Lower leg skin (tissue), 4 donors: ENCODE measurements at regions not wholly inside any gene's neighbourhood (a gene's known extent, or its start where the extent isn't known, plus 50 kb on each side); places are given as distances from the start of the nearest gene placed in this dataset.

ENCODE experiments used
- DNase-seq, 2 donors: peaks; one replicate each; pipeline ENCODE4 v3.0.0-alpha.2; 2019; ENCODE audit warnings: low spot score in 2 of 2
- H3K4me3 ChIP-seq: fragments of 200-600 bp; sonication (generic); 2 replicates; pipeline ENCODE4 v1.5.1; 2017; ENCODE audit warnings: mild to moderate bottlenecking, low read depth; ENCODE audit not compliant: poor library complexity, severe bottlenecking
- POLR2A ChIP-seq, 2 donors: fragments of 450-650 bp; IDR thresholded peaks; one replicate each; pipeline ENCODE4 v1.6.1; 2016 to 2017; ENCODE audit warnings: antibody characterized with exemption in 2 of 2, mild to moderate bottlenecking in 1 of 2, moderate library complexity in 1 of 2
- WGBS, 2 donors: methylation state at CpG; one replicate each; pipeline ENCODE4 v1.1.5; 2018; 5-methylcytosine and 5-hydroxymethylcytosine counted together
- intact Hi-C: fragments of 100-400 bp; cut with DNase I; formaldehyde crosslinking; loops from one replicate; pipeline ENCODE4 v1.15.0; 2023; ENCODE audit warnings: low total_unique reads
- TF ChIP-seq, protein P1 (sequence below), 3 donors: fragments of 450-650 bp; IDR thresholded peaks; one replicate each; pipeline ENCODE4 v1.5.1; 2016; ENCODE audit warnings: antibody characterized with exemption in 3 of 3, mild to moderate bottlenecking in 3 of 3, moderate library complexity in 2 of 3

DNA sequence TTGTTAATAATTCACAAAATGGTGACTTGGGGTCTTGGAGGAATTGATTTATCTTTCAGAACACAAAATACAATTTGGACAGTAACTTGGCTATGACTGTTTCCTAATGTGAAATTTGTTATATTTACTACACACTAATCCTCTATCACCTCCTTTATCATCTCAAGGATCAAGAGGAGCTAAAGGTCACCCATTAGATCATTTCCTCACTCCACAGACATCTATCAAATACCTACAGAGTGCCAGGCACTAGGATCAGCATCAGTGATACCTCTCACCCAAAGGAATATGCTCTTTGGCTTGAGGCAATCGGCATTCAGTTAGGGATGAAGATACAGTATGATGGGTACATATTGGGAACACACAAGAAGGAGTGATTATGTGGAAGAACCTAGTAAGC lies 132.1 kb downstream of the INHBA start:
- no peak for TF ChIP-seq POLR2A (IDR thresholded peaks at IDR 0.05)
- TF ChIP-seq, protein P1, sequence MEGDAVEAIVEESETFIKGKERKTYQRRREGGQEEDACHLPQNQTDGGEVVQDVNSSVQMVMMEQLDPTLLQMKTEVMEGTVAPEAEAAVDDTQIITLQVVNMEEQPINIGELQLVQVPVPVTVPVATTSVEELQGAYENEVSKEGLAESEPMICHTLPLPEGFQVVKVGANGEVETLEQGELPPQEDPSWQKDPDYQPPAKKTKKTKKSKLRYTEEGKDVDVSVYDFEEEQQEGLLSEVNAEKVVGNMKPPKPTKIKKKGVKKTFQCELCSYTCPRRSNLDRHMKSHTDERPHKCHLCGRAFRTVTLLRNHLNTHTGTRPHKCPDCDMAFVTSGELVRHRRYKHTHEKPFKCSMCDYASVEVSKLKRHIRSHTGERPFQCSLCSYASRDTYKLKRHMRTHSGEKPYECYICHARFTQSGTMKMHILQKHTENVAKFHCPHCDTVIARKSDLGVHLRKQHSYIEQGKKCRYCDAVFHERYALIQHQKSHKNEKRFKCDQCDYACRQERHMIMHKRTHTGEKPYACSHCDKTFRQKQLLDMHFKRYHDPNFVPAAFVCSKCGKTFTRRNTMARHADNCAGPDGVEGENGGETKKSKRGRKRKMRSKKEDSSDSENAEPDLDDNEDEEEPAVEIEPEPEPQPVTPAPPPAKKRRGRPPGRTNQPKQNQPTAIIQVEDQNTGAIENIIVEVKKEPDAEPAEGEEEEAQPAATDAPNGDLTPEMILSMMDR (IDR thresholded peaks at IDR 0.05), result no peak
- H3K4me3 ChIP-seq, result no peak overlapping the region
- 90 to 93% methylated on average over 1 of the region's 1 CpG for WGBS, 2 donors
- DNase-seq, result no peak
- intact Hi-C loops, result no loop called here

- intact Hi-C loops, result no loop called here
- WGBS, 2 donors, result 97 to 100% methylated on average over 1 of the region's 1 CpG
- no peak for TF ChIP-seq POLR2A (IDR thresholded peaks at IDR 0.05)
- TF ChIP-seq, protein P1 (IDR thresholded peaks at IDR 0.05), result no peak
- no peak for DNase-seq
- no peak overlapping the region for H3K4me3 ChIP-seq
These were observed 134.8 kb downstream of the INHBA start for GRCh38 chr7:41568135-41568534.

DNA sequence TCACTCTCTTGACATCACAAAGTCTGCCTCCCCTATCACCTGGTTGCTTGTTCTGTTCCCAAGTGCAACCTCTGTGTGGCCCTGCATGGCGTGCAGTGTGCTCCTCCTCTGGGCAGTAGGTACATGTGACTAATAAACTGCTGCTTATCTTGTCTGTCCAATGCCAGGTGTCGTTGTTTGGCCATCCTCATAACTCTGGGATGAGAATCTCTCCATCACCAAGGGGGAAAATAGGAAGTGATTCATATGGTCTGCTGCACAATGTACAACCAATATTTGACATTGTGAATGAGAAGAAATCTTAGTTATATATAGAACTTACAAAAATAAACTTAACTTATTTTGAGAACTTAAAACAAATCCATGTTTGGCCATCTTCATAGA lies 135.2 kb downstream of the INHBA start:
- H3K4me3 ChIP-seq, result no peak overlapping the region
- intact Hi-C loops, result no loop called here
- WGBS, 2 donors, result 80 to 90% methylated on average over 2 of the region's 2 CpGs
- TF ChIP-seq, protein P1 (IDR thresholded peaks at IDR 0.05), result no peak
- TF ChIP-seq POLR2A (IDR thresholded peaks at IDR 0.05), result no peak
- DNase-seq, result no peak

DNA sequence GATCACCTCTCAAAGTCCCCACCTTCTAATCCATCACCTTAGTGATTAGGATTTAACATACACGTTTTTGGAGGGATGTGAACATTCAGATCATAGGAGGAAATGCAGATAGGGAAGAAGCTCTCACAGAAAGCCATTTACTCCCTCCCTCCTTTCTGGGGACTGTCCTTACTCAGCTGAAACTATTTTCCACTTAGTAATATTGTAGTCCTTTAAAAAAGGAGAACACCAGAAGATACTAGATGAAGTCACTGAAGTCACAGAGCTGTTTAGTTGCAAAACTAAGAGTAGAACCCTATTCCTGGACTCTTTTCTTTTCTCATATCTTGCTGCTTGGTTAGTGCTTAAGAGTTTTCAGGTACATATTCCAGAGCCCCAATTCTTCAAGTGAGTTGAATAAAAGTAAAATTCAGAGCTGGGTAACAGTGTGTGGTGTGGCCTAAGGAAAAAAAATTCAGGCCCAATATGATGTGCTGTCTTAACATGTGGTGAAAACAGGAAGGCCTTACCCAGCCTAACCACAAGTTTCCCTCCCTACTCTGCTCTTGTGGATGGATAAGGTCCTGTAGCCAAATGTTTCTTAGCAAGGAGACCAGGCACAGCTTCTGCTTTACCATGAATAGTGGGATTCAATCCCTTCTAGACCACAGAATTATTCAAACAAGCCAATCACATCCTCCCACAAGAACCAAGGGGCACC lies 135.7 kb downstream of the INHBA start:
- no peak overlapping the region for H3K4me3 ChIP-seq
- intact Hi-C loops, result no loop called here
- 62% methylated on average over 1 of the region's 1 CpG for WGBS, 2 donors
- no peak for TF ChIP-seq POLR2A (IDR thresholded peaks at IDR 0.05)
- DNase-seq, result no peak

- DNase-seq, result no peak
- TF ChIP-seq, protein P1 (IDR thresholded peaks at IDR 0.05), result no peak
- no peak for TF ChIP-seq POLR2A (IDR thresholded peaks at IDR 0.05)
- intact Hi-C loops, result no loop called here
- H3K4me3 ChIP-seq, result no peak overlapping the region
- 85 to 89% methylated on average over 4 of the region's 4 CpGs for WGBS, 2 donors
These were observed 136.3 kb downstream of the INHBA start for GRCh38 chr7:41566581-41566980.

DNA sequence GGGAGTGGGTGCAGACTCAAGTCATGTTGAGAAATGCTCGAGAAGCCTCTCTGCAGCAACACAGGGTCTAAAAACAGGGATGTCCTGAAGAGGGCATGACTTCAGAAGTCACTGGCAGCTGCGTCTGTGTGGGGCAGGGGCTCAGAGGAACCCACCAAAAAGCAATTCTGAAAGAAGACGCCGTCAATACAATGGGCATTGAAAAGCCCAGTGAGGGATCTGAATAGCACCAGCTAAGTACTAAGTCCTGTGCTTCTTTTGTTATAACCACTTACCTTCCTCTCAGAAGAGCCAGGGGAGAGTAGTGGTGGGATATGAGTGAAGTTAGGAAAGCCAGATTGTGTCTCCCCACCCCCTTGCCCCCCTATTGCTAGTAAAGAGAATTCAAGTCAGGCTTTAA lies 137.2 kb downstream of the INHBA start:
- WGBS, 2 donors, result 79 to 84% methylated on average over 4 of the region's 4 CpGs
- no peak for DNase-seq
- intact Hi-C loops, result no loop called here
- TF ChIP-seq POLR2A (IDR thresholded peaks at IDR 0.05), result no peak
- TF ChIP-seq, protein P1 (IDR thresholded peaks at IDR 0.05), result no peak
- H3K4me3 ChIP-seq, result no peak overlapping the region
